NCI-H2107 treated with DMSO at 0.1 percent for 48 hours (cell line): ENCODE measurements at regions not wholly inside any gene's neighbourhood (a gene's known extent, or its start where the extent isn't known, plus 50 kb on each side); places are given as distances from the start of the nearest gene placed in this dataset.
"Not testable (repeated sequence)": the region's sequence is repeated elsewhere in the genome, so short reads cannot be mapped to it uniquely, and the experiment has no call there.

Source experiments
- DNase-seq: peaks from one replicate; lab custom pipeline; 2025; ENCODE audit not compliant: unreplicated experiment; lab: John Stamatoyannopoulos, UW

GRCh38 chr12:131229079-131229425, 275.3 kb downstream of the ADGRD1 start:
- not testable (repeated sequence) for DNase-seq

- no peak for DNase-seq
These were observed 276.0 kb downstream of the ADGRD1 start for GRCh38 chr12:131229426-131230339.

GRCh38 chr12:131230340-131231031, 276.8 kb downstream of the ADGRD1 start:
- no peak for DNase-seq

- no peak for DNase-seq
These were observed 277.6 kb downstream of the ADGRD1 start for GRCh38 chr12:131231032-131231980.

GRCh38 chr12:131232036-131232435, 278.3 kb downstream of the ADGRD1 start:
- DNase-seq: no peak

- DNase-seq: not testable (repeated sequence)
These were observed 279.2 kb downstream of the ADGRD1 start for GRCh38 chr12:131232872-131233271.

GRCh38 chr12:131233850-131234789, 280.4 kb downstream of the ADGRD1 start:
- not testable (repeated sequence) for DNase-seq

- DNase-seq: not testable (repeated sequence)
These were observed 281.1 kb downstream of the ADGRD1 start for GRCh38 chr12:131234841-131235271.

GRCh38 chr12:131235871-131236271, 282.2 kb downstream of the ADGRD1 start:
- DNase-seq: no peak

- no peak for DNase-seq
These were observed 285.8 kb downstream of the ADGRD1 start for GRCh38 chr12:131239384-131240094.

- no peak for DNase-seq
These were observed 287.8 kb downstream of the ADGRD1 start for GRCh38 chr12:131241517-131241916.

GRCh38 chr12:131242741-131243496, 289.2 kb downstream of the ADGRD1 start:
- DNase-seq: no peak

- not testable (repeated sequence) for DNase-seq
These were observed 290.5 kb downstream of the ADGRD1 start for GRCh38 chr12:131244157-131244688.

- not testable (repeated sequence) for DNase-seq
These were observed 291.5 kb downstream of the ADGRD1 start for GRCh38 chr12:131245161-131245560.

GRCh38 chr12:131245564-131246355, 292.1 kb downstream of the ADGRD1 start:
- DNase-seq: no peak

GRCh38 chr12:131247026-131247725, 293.5 kb downstream of the ADGRD1 start:
- not testable (repeated sequence) for DNase-seq

GRCh38 chr12:131247875-131248274, 294.2 kb downstream of the ADGRD1 start:
- not testable (repeated sequence) for DNase-seq
